Heart left ventricle (tissue), 16 donors: ENCODE measurements at regions not wholly inside any gene's neighbourhood (a gene's known extent, or its start where the extent isn't known, plus 50 kb on each side); places are given as distances from the start of the nearest gene placed in this dataset.
A peak's percentile ranks its signal among the peaks of the same experiment; 100 is the strongest.

ENCODE experiments used
- ATAC-seq, 4 donors: fragments of 200-7000 bp; cut with Tn5 transposase; one replicate each; pipeline ENCODE4 v1.9.1; 2020 to 2022; ENCODE audit warnings: moderate library complexity in 4 of 4, mild to moderate bottlenecking in 3 of 4, moderate number of reproducible peaks in 1 of 4
- DNase-seq, 5 donors: peaks; one replicate each; pipeline ENCODE4 v3.0.0-alpha.2; 2020
- H3K27ac ChIP-seq, 12 donors: fragments of 200-600 bp; sonication (generic) in 4 of 12; one replicate each; pipeline versions ENCODE4 v1.5.0 to v1.8.0; 2016 to 2022; ENCODE audit warnings: mild to moderate bottlenecking in 2 of 12
- H3K27me3 ChIP-seq, 9 donors: fragments of 200-600 bp; sonication (generic) in 2 of 9; one replicate each; pipeline versions ENCODE4 v1.5.1 to v1.8.0; 2016 to 2022; ENCODE audit warnings: mild to moderate bottlenecking in 3 of 9
- H3K36me3 ChIP-seq, 9 donors: fragments of 200-600 bp; sonication (generic) in 2 of 9; one replicate each; pipeline versions ENCODE4 v1.5.0 to v1.8.0; 2018 to 2022; ENCODE audit warnings: mild to moderate bottlenecking in 2 of 9
- H3K4me1 ChIP-seq, 12 donors: fragments of 200-600 bp; sonication (generic) in 4 of 12; one replicate each; pipeline versions ENCODE4 v1.5.0 to v1.8.0; 2016 to 2022; ENCODE audit warnings: mild to moderate bottlenecking in 3 of 12
- H3K4me3 ChIP-seq, 12 donors: fragments of 200-600 bp; sonication (generic) in 4 of 12; one replicate each; pipeline versions ENCODE4 v1.5.0 to v1.8.0; 2017 to 2022; ENCODE audit warnings: mild to moderate bottlenecking in 9 of 12, moderate library complexity in 4 of 12
- H3K9me3 ChIP-seq, 12 donors: fragments of 200-600 bp; sonication (generic) in 4 of 12; one replicate each; pipeline versions ENCODE4 v1.5.0 to v1.8.0; 2016 to 2022; ENCODE audit warnings: mild to moderate bottlenecking in 1 of 12
- POLR2A ChIP-seq, 2 donors: fragments of 450-650 bp; IDR thresholded peaks; one replicate each; pipeline ENCODE4 v1.6.1; 2017; ENCODE audit warnings: antibody characterized with exemption in 2 of 2, mild to moderate bottlenecking in 2 of 2, moderate library complexity in 2 of 2
- WGBS, 4 donors: extraction: QIAGEN DNeasy Blood & Tissue Kit in 2 of 4; methylation state at CpG; one replicate each; pipeline versions ENCODE4 v1.1.5 to v1.1.7; 2013 to 2018; 5-methylcytosine and 5-hydroxymethylcytosine counted together
- intact Hi-C, 10 donors: fragments of 100-400 bp; cut with DNase I; formaldehyde crosslinking; loops; one replicate each; pipeline versions ENCODE4 v1.11.1 to v1.14.2; 2022
- TF ChIP-seq, protein P1 (sequence below), 12 donors: fragments of 200-600 bp; sonication (generic) in 4 of 12; IDR thresholded peaks; one replicate each; pipeline versions ENCODE4 v1.5.0 to v1.8.0; 2018 to 2022; ENCODE audit warnings: antibody characterized with exemption in 12 of 12, mild to moderate bottlenecking in 5 of 12
- donor health status: ischemic (EF 13 %, LVEDD 7.1; RV severe dilation, severe dysfunction).
- donor health status: healthy with polysubstance abuse.
- donor health status: DM: no; HTN: yes; CAD: no.
- donor health status: DM: no; HTN: no; CAD: no.
- donor health status: ischemic (EF 25% LVEDD 6.9; RV normal size, moderate dysfunction).
- donor health status: ischemic (EF 25% LVEDD 5.7; RV mildly dilated, moderate dysfunction).
- donor health status: healthy.
- donor health status: DM: yes; HTN: yes; CAD: no.
- donor health status: ischemic (EF 35%, LVEDD 5.7; RV mildly dilated, moderate dysfunction).
- donor health status: nonischemic (EF 11% LVEDD 7.7; RV severe dilation, severe dysfunction).
- donor health status: DM: yes; HTN: yes; CAD: no.
- donor health status: PGD.
- donor health status: ischemic (EF 29% LVEDD 5.4; RV normal size, mild dysfunction).
- donor health status: nonischemic (EF 23%, LVEDD 6.1; RV moderate dilation, normal function).

DNA sequence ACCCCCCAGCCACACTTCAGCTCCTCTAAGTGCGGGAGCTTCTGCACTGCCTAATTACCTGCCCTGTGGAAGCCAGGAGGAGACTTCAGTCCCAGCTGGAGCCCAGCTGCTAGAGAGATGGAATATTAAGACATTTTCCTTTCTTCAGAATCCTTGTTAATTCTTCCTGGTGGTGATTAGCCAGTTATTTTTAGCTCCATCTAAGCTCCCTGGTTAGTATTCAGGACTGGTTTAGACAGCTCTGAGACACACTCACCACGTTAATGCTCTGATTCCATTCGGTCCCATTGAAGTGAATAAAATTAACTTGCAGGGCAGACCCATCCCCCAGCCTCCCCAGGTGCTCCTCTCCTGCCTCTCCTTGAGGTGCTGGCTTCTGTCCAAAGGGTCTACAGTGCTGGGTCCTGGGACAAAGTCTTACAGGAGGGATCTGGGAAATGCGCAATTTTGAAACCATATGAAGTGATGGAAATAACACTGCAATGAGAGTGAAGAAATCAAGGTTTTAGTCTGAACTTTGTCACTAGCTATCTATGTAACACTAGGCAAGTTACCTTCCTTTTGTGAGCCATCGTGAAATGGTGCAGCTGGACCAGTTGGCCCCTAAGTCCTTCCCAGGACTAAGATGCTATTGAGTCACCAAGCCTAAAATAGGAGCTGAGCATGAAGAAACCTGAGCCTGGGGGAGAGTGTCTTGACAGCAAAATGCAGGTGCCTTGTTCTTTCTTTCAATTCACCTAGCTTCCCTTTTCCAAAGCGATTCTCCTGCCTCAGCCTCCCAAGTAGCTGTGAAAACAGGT, 117.4 kb upstream of the ATP1A1 start:
- intact Hi-C loops = no loop called here
- WGBS, 4 donors = 59 to 66% (median 61%) methylated on average over 6 of the region's 6 CpGs
- no peak for DNase-seq
- Histone ChIP-seq H3K27ac (no peak overlapping the region), H3K9me3 (no peaks in the 10 kb centered on the region), H3K27me3 (no peaks in the 10 kb centered on the region), H3K4me1 (peaks cover 0 to 12% (median 0%) of the 10 kb centered on the region in 12 donors), H3K36me3 (no peaks in the 10 kb centered on the region), H3K4me3 (no peak overlapping the region)
- peak in 1 of 4 donors; percentile 42 for ATAC-seq
- TF ChIP-seq, protein P1, sequence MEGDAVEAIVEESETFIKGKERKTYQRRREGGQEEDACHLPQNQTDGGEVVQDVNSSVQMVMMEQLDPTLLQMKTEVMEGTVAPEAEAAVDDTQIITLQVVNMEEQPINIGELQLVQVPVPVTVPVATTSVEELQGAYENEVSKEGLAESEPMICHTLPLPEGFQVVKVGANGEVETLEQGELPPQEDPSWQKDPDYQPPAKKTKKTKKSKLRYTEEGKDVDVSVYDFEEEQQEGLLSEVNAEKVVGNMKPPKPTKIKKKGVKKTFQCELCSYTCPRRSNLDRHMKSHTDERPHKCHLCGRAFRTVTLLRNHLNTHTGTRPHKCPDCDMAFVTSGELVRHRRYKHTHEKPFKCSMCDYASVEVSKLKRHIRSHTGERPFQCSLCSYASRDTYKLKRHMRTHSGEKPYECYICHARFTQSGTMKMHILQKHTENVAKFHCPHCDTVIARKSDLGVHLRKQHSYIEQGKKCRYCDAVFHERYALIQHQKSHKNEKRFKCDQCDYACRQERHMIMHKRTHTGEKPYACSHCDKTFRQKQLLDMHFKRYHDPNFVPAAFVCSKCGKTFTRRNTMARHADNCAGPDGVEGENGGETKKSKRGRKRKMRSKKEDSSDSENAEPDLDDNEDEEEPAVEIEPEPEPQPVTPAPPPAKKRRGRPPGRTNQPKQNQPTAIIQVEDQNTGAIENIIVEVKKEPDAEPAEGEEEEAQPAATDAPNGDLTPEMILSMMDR (IDR thresholded peaks at IDR 0.05) = no peak
- TF ChIP-seq POLR2A (IDR thresholded peaks at IDR 0.05) = no peak

DNA sequence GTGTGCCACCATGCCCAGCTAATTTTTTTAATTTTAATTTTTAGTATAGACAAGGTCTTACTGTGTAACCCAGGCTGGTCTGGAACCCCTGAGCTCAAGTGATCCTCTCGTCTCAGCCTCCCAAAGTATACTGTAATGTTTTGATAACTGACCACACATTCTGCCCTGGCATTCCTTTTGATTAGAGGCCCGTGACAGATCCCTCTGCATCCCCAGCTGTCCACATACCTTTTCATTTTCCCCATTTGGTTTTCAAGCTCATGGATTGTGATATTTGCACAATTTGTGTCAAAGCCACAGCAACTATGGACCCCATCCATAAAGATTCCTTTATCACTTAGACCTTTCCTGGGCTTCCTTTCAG, 116.8 kb upstream of the ATP1A1 start:
- H3K4me3 ChIP-seq = no peak overlapping the region
- no peak for ATAC-seq
- intact Hi-C loops = no loop called here
- WGBS, 4 donors = 67 to 76% (median 72%) methylated on average over 2 of the region's 2 CpGs
- no peak for TF ChIP-seq POLR2A (IDR thresholded peaks at IDR 0.05)
- TF ChIP-seq, protein P1 (IDR thresholded peaks at IDR 0.05) = no peak
- no peaks in the 10 kb centered on the region for H3K9me3 ChIP-seq
- no peak for DNase-seq
- no peak overlapping the region for H3K27ac ChIP-seq
- no peaks in the 10 kb centered on the region for H3K36me3 ChIP-seq
- H3K27me3 ChIP-seq = no peaks in the 10 kb centered on the region
- H3K4me1 ChIP-seq = peaks cover 0 to 12% (median 0%) of the 10 kb centered on the region in 12 donors

DNA sequence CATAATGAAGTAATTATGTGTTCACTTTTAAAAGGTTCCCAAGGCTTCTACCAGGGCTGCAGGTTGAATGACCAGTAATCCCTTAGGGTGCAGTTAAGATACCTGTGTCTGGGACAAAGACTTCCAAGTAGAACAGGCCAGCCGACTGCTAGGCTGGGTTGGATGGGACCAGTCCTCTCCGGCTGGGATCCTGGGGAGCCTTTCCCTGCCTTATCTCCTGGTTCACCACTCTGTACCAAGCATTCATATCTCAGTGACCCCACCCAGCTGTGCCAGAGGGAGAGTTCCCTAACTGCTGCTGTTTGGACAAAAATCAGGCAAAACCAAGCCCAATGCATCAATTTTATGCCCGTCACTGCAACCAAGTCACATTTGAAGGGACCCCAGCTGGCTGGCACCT, 116.2 kb upstream of the ATP1A1 start:
- 77 to 88% (median 86%) methylated on average over 3 of the region's 3 CpGs for WGBS, 4 donors
- no peak for TF ChIP-seq POLR2A (IDR thresholded peaks at IDR 0.05)
- TF ChIP-seq, protein P1 (IDR thresholded peaks at IDR 0.05) = no peak
- DNase-seq (no peak), ATAC-seq (no peak)
- peaks cover 0 to 12% (median 0%) of the 10 kb centered on the region in 12 donors for H3K4me1 ChIP-seq
- no peaks in the 10 kb centered on the region for H3K36me3 ChIP-seq
- intact Hi-C loops = no loop called here
- H3K27me3 ChIP-seq = no peaks in the 10 kb centered on the region
- no peak overlapping the region for H3K27ac ChIP-seq
- no peak overlapping the region for H3K4me3 ChIP-seq
- no peaks in the 10 kb centered on the region for H3K9me3 ChIP-seq

DNA sequence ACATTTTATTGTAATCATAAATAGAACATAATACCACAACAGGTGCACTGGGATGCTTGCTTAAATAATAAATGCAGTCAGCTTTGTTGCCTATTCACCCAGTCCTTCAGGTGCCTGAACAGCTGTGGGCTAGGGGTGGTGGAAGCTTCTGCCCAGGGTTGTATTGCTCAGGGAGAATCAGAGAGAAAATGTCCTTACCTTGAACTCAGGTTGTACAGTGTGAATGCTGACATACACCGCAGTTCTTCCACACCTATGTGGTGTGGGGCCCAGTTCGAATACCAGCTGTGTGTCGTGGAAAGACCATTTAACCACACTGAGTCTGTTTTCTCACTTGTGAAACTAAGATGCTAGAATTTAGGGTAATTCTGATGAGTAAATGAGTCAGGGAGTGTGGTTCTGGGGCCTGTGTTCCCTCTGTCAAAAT, 115.7 kb upstream of the ATP1A1 start:
- ATAC-seq (no peak), DNase-seq (no peak)
- Histone ChIP-seq H3K27me3 (no peaks in the 10 kb centered on the region), H3K4me3 (no peak overlapping the region), H3K4me1 (peaks cover 0 to 12% (median 0%) of the 10 kb centered on the region in 12 donors), H3K27ac (no peak overlapping the region), H3K9me3 (no peaks in the 10 kb centered on the region), H3K36me3 (no peaks in the 10 kb centered on the region)
- intact Hi-C loops = no loop called here
- no peak for TF ChIP-seq POLR2A (IDR thresholded peaks at IDR 0.05)
- 73 to 96% (median 90%) methylated on average over 3 of the region's 3 CpGs for WGBS, 4 donors

DNA sequence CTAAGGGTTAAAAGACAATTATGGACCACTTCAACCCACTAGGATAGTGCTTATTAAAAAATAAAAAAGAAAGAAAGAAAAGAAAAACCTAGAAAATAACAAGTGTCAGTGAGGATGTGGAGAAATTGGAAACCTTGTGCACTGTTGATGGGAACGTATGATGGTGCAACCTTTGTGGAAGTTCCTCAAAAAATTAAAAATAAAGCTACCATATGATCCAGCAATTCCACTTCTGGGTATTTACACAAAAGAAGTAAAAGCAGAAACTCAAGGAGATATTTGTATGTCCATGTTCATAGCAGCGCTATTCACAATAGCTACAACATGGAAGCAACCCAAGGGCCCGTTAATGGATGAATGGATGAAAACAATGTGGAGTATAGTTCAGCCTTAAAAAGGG, 115.2 kb upstream of the ATP1A1 start:
- no peak for ATAC-seq
- no peak for DNase-seq
- Histone ChIP-seq H3K36me3 (no peaks in the 10 kb centered on the region), H3K27me3 (no peaks in the 10 kb centered on the region), H3K9me3 (no peaks in the 10 kb centered on the region), H3K27ac (no peak overlapping the region), H3K4me3 (no peak overlapping the region), H3K4me1 (peaks cover 0 to 12% (median 0%) of the 10 kb centered on the region in 12 donors)
- TF ChIP-seq, protein P1 (IDR thresholded peaks at IDR 0.05) = no peak
- TF ChIP-seq POLR2A (IDR thresholded peaks at IDR 0.05) = no peak
- WGBS, 4 donors = 90 to 94% (median 93%) methylated on average over 3 of the region's 3 CpGs
- intact Hi-C loops = no loop called here
